HG03025 (cell line): ENCODE measurements at regions not wholly inside any gene's neighbourhood (a gene's known extent, or its start where the extent isn't known, plus 50 kb on each side); places are given as distances from the start of the nearest gene placed in this dataset.
"Not testable (repeated sequence)": the region's sequence is repeated elsewhere in the genome, so short reads cannot be mapped to it uniquely, and the experiment has no call there.

Source experiments
- ATAC-seq: cut with Tn5 transposase; IDR thresholded peaks from one replicate; pipeline ENCODE4 v1.9.1; 2021; ENCODE audit warnings: mild to moderate bottlenecking, moderate library complexity; ENCODE audit not compliant: unreplicated experiment, low FRiP score

DNA sequence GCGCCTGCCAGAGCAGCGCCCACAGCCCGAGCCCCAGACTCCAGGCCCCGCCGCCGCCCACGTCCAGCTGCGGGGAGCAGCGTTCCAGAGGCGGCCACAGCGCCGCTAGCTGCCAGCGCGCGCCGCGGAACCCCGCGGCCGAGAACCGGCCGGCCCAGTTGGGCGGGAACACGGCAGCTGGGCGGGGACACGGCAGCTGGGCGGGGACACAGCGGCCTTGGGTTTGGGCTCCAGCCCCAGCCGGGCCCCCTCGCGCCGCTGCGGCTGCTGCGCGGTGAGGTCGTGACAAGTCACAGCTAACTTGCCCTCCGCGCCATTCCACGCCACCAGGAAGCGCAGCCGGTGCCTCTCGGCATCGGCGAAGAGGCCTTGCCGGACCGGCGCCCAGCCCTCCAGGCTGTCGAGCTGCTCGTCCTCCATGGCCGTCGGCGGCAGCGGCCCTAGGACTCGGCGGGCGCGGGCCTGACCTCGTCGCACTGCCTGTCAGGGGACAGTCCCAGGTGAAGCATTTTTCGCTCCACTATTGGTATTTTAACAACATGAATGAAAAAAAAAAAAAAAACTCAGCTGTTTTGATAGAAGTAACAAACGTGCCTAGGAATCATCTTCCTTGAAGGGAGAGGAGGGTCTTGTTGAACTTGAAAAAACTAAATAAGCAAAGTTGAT, 56.6 kb upstream of the GOLGA8N start:
- peak; percentile 85 for ATAC-seq

DNA sequence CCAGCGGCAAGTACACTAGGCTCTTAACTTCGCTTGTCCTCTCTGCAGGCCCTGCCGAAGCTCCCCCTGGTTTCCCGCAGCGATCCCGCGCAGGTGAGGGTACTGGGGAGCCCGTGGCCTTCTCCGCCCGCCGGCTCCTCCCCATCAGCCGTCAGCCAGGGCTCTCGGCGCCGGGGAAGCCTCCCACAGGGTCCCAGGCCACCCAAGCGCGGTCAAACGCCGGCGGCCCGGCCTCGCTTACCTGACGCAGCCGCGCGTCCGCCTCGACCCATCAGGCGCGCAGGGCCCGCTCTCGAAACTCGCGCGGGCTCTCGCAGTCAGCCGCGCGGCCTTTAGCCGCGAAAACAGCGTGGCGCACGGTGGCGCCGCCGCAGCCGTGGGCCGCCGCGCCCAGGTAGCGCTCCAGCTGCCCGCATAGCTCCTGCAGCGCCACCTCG, 57.2 kb upstream of the GOLGA8N start:
- not testable (repeated sequence) for ATAC-seq

DNA sequence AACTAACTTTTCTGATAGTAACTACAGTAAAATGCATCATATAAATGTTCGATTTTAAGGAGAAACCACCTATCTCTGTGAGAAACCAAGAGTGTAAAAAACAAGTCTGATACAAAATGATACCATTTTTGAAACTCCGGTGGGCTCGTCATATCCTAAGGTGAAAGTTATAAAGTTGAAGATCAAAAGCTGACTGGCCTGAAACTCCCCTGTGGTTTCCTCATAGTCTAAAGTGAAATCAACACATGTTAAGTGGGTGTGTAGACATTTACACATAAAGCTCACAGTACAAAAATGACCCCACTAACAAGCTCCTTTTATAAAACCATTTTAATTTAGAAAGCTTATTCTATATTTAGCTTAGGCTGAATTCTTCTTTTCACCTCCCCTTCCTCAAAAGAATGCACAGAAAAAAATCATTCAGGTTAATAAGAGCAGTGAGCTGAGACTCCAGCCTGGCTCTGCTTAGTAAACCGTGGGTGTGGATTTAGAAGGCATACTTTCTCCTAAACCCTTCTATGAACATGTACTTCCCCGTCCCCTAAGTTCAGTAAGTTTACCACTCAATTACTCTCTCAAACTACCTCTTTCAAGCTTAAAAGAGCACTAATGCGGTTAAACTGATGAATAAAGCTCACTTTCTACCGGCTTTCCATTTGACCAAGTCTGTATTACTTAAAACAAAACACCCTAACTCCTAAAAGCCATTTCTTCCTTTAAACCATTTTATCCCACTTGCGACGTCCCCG, 57.9 kb upstream of the GOLGA8N start:
- not testable (repeated sequence) for ATAC-seq

DNA sequence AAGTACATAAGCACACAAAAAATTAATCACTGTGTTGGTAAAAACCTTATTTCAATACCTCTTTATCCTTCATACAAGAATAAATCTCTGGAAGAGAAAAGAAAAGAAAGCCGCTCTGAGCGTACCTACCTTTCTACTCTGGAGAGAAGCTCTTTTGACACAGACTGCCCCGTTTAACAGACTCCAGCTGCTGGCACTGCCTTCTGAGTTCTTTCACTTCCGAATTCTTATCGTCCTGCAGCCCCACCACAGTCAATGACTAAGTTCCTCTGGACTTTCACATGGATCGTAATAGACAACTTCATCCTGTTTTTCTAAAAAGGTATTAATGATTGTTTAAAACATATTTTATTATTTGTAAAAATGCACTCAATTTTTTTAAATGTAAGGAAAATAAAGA, 67.5 kb upstream of the GOLGA8O start:
- ATAC-seq, result not testable (repeated sequence)

DNA sequence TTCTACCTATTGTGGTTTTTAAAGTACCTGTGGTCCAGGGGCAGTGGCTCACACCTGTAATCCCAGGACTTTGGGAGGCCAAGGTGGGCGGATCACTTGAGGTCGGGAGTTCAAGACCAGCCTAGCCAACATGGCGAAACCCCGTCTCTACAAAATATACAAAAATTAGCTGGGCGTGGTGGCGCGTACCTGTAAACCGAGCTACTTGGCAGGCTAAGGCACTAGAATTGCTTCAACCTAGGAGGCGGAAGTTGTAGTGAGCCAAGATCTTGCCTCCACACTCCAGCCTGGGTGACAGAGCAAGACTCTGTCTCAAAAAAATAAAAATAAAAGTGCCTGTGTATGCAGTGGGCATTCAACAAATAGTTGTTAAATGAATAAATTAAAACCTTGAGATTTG, 67.0 kb upstream of the GOLGA8O start:
- ATAC-seq, result not testable (repeated sequence)

DNA sequence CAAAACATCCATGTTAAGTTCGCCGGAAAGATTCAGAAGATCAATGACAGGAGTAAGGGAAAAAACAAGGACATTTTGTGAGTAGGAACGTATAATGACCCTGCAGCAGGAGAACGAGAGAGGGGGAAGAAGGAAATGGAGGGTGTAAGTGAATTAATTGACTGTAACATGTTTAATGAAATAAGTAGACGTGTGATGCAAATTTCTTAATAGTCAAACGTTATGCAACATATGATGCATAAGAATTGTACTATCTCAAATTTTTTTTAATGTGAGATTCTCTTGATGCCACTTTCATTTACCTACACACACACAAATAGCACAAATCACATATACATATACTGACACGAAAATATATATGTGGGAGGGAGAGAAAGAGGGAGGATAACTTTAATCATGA, 63.5 kb upstream of the GOLGA8O start:
- ATAC-seq, result not testable (repeated sequence)

DNA sequence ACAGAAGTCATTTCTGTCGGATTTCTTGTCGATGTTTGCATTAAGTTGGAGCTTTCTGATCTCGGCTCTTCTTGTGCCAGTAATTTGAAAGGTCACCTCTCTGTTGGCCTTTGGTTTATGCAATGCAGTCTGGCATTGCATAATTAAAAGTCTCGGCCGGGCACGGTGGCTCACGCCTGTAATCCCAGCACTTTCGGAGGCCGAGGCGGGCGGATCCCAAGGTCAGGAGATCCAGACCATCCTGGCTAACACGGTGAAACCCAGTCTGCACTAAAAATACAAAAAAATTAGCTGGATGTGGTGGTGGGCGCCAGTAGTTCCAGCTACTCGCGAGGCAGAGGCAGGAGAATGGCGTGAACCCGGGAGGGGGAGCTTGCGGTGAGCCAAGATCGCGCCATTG, 62.6 kb upstream of the GOLGA8O start:
- ATAC-seq, result not testable (repeated sequence)

DNA sequence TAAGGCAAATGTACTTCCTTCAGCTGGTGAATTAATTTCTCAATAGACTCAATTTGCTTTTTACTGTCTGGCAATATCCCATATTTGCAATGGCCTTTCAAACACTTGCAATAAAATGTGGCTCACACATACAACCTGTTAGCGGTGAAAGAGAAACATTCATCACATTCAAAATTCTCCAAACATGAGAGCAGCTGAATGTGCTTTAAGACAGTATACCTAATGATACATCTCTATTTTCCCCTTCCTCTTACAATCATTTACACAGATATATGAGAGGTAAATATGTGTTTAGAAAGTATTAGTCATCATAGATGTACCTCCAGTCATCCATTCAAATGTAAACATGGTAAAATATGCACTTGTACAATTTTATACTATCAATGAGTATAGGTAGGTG, 61.5 kb upstream of the GOLGA8O start:
- ATAC-seq, result not testable (repeated sequence)

DNA sequence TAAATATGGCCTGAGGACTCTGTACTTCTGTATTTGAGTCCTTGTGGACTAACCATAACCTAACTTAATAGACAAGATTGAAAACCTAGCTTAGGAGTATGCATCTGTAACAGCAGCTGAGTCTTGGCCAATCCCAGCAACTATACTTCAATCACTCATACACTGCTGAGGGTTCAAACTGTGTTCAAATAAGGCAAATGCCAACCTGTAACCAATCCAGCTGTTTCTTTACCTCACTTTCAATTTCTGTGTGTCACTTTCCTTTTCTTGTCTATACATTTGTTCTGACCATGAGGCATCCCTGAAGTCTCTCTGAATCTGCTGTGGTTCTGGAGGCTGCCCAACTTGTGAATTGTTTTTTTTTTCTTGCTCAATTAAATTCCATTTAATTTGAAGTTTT, 57.9 kb upstream of the GOLGA8O start:
- ATAC-seq, result not testable (repeated sequence)

DNA sequence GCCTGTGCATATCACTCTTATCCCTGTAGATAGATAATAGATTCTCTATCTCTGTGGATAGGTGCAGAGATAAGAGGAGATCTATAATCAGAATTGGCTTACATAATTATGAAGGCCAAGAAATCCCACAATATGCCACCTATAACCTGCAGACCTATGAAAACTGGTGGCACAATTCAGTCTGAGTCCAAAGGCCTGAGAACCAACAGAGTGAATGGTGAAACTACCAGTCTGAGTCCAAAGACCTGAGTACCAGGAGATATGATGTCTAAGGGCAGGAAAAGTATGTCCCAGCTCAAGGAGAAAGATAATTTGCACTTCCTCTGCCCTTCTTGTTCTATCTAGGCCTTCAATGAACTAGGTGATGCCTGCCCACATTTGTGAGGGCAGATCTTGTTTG, 54.6 kb upstream of the GOLGA8O start:
- ATAC-seq, result not testable (repeated sequence)

DNA sequence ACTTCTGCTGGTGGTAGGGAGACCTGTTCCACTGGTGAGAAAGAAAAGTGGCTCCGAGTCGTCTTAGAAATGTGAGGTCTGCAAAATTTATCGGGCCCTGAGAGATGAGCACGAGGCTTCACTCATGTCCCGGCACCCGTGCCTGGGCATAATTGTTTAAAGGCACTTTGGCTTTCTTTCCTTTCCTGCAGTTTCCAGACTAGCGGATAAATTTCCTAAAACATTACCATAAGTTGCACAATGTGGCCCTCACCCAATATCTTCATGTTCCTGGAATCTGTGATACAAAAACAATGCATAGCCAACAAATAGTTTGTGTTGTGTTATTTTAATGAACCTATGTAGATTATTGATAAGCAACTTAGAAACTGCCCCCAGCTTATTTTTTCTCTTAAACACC, 52.6 kb upstream of the GOLGA8O start:
- ATAC-seq, result not testable (repeated sequence)

DNA sequence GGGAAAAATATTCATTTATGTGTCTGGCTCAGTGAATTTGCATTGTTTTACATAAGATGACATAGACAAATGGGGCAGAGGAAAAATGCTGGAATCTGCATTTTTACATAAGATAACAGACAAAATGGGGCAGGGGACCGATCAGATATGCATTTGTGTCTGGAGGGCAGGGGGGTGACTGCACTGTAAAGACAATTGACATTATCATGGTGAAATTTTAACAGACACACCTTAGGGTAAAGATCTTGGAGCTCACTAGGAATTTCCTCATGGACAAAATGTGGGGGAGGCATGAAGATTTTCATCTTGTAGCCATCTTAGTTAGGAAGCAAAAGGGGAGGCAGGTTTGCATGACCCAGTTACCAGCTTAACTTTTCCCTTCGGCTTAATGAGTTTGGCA, 51.4 kb upstream of the GOLGA8O start:
- not testable (repeated sequence) for ATAC-seq

DNA sequence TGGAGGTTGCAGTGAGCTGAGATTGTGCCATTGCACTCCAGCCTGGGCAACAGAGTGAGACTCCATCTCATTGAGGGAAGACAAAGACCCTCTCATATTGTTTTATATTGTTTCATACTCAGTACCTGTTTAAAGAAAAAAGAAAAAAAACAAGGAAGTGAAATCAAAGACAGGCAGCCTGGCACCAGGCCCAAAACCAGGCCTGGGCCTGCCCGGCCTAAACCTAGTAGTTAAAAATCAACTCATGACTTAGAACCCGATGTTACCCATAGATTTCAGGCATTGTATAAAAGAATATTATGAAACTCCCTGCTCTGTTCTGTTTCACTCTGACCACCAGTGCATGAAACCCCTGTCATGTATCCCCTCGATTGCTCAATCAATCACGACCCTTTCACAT, 50.2 kb upstream of the GOLGA8O start:
- not testable (repeated sequence) for ATAC-seq
